ENCODE measurements at regions not wholly inside any gene's neighbourhood (a gene's known extent, or its start where the extent isn't known, plus 50 kb on each side); places are given as distances from the start of the nearest gene placed in this dataset.
"Not testable (repeated sequence)": the region's sequence is repeated elsewhere in the genome, so short reads cannot be mapped to it uniquely, and the experiment has no call there.

- intact Hi-C loops (cut with micrococcal nuclease): no loop called here
- Mint-ChIP-seq H3K4me1 (ENCODE audit: low read depth) (no peaks in the 10 kb centered on the region), H3K27me3 (no peaks in the 10 kb centered on the region), H3K9me3 (peaks cover 23% of the 10 kb centered on the region), H3K4me3 (no peak overlapping the region), H3K27ac (no peak overlapping the region), H3K36me3 (ENCODE audit: low read depth) (no peaks in the 10 kb centered on the region)
Observed at GRCh38 chr12:91663744-91664143, 481.1 kb upstream of the DCN start.

DNA sequence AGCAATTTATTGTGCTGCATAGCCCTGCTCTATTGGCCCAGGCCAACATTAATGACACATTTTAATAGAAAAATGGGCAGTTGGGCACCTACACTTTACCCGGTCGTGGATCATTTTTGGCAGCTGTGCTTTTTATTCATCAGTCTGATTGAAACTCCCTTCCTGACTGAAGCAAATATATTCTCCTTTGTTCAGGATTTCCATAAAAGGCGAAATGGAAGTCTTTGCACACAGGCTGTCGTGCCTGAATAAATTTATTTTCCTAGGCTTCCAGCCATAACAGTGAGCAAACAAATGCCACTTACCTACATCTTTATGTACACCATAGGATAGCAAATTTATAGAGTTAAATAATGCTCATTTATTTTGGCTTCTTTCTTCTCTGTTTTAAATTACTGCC, 480.7 kb upstream of the DCN start:
- intact Hi-C loops (cut with micrococcal nuclease): no loop called here
- no peaks in the 10 kb centered on the region for H3K4me1 Mint-ChIP-seq (ENCODE audit: low read depth)

GRCh38 chr12:91662021-91662420, 479.4 kb upstream of the DCN start:
- Mint-ChIP-seq H3K27ac (no peak overlapping the region), H3K9me3 (peaks cover 19% of the 10 kb centered on the region), H3K4me1 (ENCODE audit: low read depth) (no peaks in the 10 kb centered on the region), H3K36me3 (ENCODE audit: low read depth) (no peaks in the 10 kb centered on the region), H3K4me3 (no peak overlapping the region), H3K27me3 (no peaks in the 10 kb centered on the region)
- intact Hi-C loops (cut with micrococcal nuclease): no loop called here

More for the DNA sequence above, 480.7 kb upstream of the DCN start:
- no peaks in the 10 kb centered on the region for H3K27me3 Mint-ChIP-seq
- H3K36me3 Mint-ChIP-seq (ENCODE audit: low read depth): no peaks in the 10 kb centered on the region
- H3K4me3 Mint-ChIP-seq: no peak overlapping the region
- peaks cover 19% of the 10 kb centered on the region for H3K9me3 Mint-ChIP-seq
- no peak overlapping the region for H3K27ac Mint-ChIP-seq

GRCh38 chr12:91657032-91657431, 474.4 kb upstream of the DCN start:
- no peaks in the 10 kb centered on the region for H3K4me1 Mint-ChIP-seq (ENCODE audit: low read depth)
- H3K27me3 Mint-ChIP-seq: no peaks in the 10 kb centered on the region
- intact Hi-C loops (cut with micrococcal nuclease): no loop called here
- H3K27ac Mint-ChIP-seq: no peak overlapping the region
- no peak overlapping the region for H3K4me3 Mint-ChIP-seq
- H3K9me3 Mint-ChIP-seq: peaks cover 9% of the 10 kb centered on the region
- no peaks in the 10 kb centered on the region for H3K36me3 Mint-ChIP-seq (ENCODE audit: low read depth)

DNA sequence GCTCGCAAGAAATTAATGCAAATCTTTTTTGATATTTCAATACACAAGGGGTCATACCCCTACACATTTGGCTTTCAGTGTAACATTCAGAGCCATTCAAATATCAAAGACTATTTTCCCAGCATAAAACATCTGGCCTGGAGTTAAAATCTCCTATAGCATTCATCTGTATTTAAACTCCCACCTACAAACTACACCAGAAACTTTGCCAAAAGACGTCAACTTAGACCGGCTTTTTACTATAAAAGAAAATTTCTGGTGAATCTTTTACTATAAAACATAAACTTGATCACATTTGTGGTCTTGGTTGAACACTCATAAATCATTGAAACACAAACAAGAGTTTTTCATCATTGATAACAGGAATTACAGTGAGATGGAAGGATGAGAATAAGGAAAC, 473.3 kb upstream of the DCN start:
- Mint-ChIP-seq H3K27me3 (no peaks in the 10 kb centered on the region), H3K4me3 (no peak overlapping the region), H3K36me3 (ENCODE audit: low read depth) (no peaks in the 10 kb centered on the region), H3K4me1 (ENCODE audit: low read depth) (no peaks in the 10 kb centered on the region), H3K9me3 (peaks cover 9% of the 10 kb centered on the region), H3K27ac (no peak overlapping the region)
- intact Hi-C loops (cut with micrococcal nuclease): no loop called here

DNA sequence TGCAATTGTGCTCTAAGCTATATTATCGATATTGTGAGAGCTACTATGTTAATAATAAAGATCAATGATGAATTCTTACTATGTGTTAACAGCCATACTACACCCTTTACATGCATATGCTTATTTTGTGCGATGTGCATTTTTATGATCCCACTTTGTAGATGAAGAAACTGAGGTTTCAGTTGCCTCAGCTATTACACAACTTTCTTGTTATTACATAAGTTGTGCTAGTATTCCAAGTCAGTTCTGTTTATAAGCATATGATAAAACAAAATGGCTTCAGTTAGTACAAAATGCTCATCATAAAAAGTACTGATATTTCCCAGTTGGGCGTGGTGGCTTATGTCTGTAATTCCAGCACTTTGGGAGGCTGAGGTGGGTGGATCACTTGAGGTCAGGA, 471.5 kb upstream of the DCN start:
- no peaks in the 10 kb centered on the region for H3K4me1 Mint-ChIP-seq (ENCODE audit: low read depth)
- no peaks in the 10 kb centered on the region for H3K36me3 Mint-ChIP-seq (ENCODE audit: low read depth)
- H3K27ac Mint-ChIP-seq: no peak overlapping the region
- intact Hi-C loops (cut with micrococcal nuclease): no loop called here
- H3K9me3 Mint-ChIP-seq: peaks cover 4% of the 10 kb centered on the region
- H3K4me3 Mint-ChIP-seq: no peak overlapping the region
- H3K27me3 Mint-ChIP-seq: no peaks in the 10 kb centered on the region

DNA sequence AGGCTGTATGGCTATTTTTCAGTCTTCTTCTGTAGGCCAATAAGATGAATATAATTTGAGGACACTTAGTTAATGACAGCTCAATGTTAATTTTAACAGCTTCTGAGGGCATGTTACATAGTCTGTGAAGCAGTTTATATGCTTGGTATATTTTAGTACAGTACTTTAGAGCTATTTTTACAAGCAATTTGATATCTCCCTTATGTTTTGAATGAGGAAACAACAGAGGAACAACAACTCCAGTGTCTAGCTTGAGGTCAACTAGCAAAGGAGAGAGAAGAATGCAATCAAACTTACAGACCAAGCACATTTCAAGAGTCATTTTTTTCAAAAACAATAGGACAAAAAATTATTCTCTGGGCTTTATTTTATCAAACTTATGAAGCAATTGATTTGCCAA, 469.1 kb upstream of the DCN start:
- no peak overlapping the region for H3K27ac Mint-ChIP-seq
- no peaks in the 10 kb centered on the region for H3K27me3 Mint-ChIP-seq
- no peaks in the 10 kb centered on the region for H3K9me3 Mint-ChIP-seq
- intact Hi-C loops (cut with micrococcal nuclease): no loop called here
- H3K36me3 Mint-ChIP-seq (ENCODE audit: low read depth): no peaks in the 10 kb centered on the region
- H3K4me1 Mint-ChIP-seq (ENCODE audit: low read depth): no peaks in the 10 kb centered on the region
- no peak overlapping the region for H3K4me3 Mint-ChIP-seq

GRCh38 chr12:91643763-91644162, 461.1 kb upstream of the DCN start:
- Mint-ChIP-seq H3K27me3 (no peaks in the 10 kb centered on the region), H3K27ac (no peak overlapping the region), H3K36me3 (ENCODE audit: low read depth) (no peaks in the 10 kb centered on the region), H3K4me1 (ENCODE audit: low read depth) (no peaks in the 10 kb centered on the region), H3K4me3 (no peak overlapping the region), H3K9me3 (no peaks in the 10 kb centered on the region)
- intact Hi-C loops (cut with micrococcal nuclease): no loop called here

DNA sequence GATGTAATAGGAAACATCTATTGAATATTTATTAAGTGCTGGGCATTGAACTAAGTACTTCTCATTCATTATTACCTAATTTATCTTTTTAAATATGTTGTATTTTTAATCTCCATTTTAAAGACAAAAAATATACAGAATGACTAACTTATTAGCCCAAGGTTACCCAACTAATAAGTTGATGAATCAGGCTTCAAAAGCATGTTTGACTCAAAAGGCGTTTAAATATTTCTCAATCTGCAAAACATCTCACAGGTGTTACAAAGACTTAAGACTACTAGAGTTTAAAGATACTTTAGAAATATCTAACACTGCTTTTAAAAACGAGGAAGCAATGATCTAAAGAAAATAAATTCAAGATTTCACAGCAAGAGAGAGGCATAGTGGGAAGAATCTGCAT, 457.4 kb upstream of the DCN start:
- Mint-ChIP-seq H3K27me3 (no peaks in the 10 kb centered on the region), H3K4me3 (no peak overlapping the region), H3K27ac (no peak overlapping the region), H3K4me1 (ENCODE audit: low read depth) (no peaks in the 10 kb centered on the region), H3K36me3 (ENCODE audit: low read depth) (no peaks in the 10 kb centered on the region), H3K9me3 (peaks cover 3% of the 10 kb centered on the region)
- intact Hi-C loops (cut with micrococcal nuclease): no loop called here

DNA sequence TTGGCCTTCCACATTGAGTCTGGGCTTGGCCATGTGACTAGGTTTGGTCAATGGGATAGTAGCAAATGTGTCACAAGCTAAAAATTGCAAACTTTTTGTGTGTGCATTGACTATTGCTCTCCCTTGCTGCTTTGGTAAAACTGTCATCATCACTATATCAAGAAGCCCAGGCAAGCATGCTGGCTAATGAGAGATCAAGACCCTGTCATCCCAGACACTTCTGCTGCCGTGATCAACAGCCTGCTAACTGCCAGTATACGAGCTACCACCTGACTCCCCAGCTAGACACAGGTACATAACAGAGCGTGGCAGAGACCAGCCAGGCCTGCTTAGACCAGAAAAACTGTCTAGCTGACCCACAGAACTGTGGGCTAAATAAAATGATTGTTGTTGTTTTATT, 456.7 kb upstream of the DCN start:
- intact Hi-C loops (cut with micrococcal nuclease): no loop called here
- Mint-ChIP-seq H3K4me1 (ENCODE audit: low read depth) (no peaks in the 10 kb centered on the region), H3K27me3 (no peaks in the 10 kb centered on the region), H3K4me3 (no peak overlapping the region), H3K9me3 (peaks cover 9% of the 10 kb centered on the region), H3K27ac (no peak overlapping the region), H3K36me3 (ENCODE audit: low read depth) (no peaks in the 10 kb centered on the region)

- Mint-ChIP-seq H3K4me1 (ENCODE audit: low read depth) (no peaks in the 10 kb centered on the region), H3K27me3 (no peaks in the 10 kb centered on the region), H3K27ac (no peak overlapping the region), H3K9me3 (peaks cover 9% of the 10 kb centered on the region), H3K36me3 (ENCODE audit: low read depth) (no peaks in the 10 kb centered on the region), H3K4me3 (no peak overlapping the region)
- intact Hi-C loops (cut with micrococcal nuclease): no loop called here
Observed at GRCh38 chr12:91637789-91638624, 455.4 kb upstream of the DCN start.

DNA sequence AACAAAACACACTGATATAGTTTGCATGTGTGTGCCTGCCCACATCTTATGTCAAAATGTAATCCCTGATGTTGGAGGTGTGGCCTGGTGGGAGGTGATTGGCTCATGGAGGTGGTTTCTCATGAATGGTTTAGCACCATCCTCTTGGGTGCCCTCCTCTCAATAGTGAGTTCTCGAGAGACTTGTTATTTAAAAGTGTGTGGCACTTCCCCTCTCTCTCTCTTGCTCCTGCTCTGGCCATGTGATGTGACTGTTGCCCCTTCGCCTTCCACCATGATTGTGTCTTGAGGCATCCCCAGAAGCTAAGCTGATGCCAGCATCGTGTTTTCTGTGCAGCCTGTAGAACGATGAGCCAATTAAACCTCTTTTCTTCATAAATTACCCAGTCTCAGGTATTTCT, 454.1 kb upstream of the DCN start:
- Mint-ChIP-seq H3K9me3 (peaks cover 9% of the 10 kb centered on the region), H3K4me3 (no peak overlapping the region), H3K36me3 (ENCODE audit: low read depth) (no peaks in the 10 kb centered on the region), H3K4me1 (ENCODE audit: low read depth) (no peaks in the 10 kb centered on the region), H3K27ac (no peak overlapping the region), H3K27me3 (no peaks in the 10 kb centered on the region)
- intact Hi-C loops (cut with micrococcal nuclease): no loop called here

DNA sequence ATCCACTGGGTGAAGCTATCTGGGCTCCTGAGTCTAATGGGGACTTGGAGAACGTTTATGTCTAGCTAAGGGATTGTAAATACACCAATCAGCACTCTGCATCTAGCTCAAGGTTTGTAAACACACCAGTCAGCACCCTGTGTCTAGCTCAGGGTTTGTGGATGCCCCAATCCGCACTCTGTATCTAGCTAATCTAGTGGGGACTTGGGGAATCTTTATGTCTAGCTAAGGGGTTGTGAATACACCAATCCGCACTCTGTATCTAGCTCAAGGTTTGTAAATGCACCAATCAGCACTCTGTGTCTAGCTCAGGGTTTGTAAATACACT, 451.7 kb upstream of the DCN start:
- H3K9me3 Mint-ChIP-seq; H3K4me1 Mint-ChIP-seq (ENCODE audit: low read depth); intact Hi-C loops (cut with micrococcal nuclease); H3K4me3 Mint-ChIP-seq; H3K27me3 Mint-ChIP-seq; H3K36me3 Mint-ChIP-seq (ENCODE audit: low read depth); H3K27ac Mint-ChIP-seq: not testable (repeated sequence)

GRCh38 chr12:91633734-91634357, 451.2 kb upstream of the DCN start:
- H3K27me3 Mint-ChIP-seq: no peaks in the 10 kb centered on the region
- no peaks in the 10 kb centered on the region for H3K36me3 Mint-ChIP-seq (ENCODE audit: low read depth)
- no peak overlapping the region for H3K27ac Mint-ChIP-seq
- peaks cover 9% of the 10 kb centered on the region for H3K9me3 Mint-ChIP-seq
- intact Hi-C loops (cut with micrococcal nuclease): no loop called here
- no peak overlapping the region for H3K4me3 Mint-ChIP-seq
- H3K4me1 Mint-ChIP-seq (ENCODE audit: low read depth): no peaks in the 10 kb centered on the region

- peaks cover 9% of the 10 kb centered on the region for H3K9me3 Mint-ChIP-seq
- no peak overlapping the region for H3K27ac Mint-ChIP-seq
- no peaks in the 10 kb centered on the region for H3K27me3 Mint-ChIP-seq
- intact Hi-C loops (cut with micrococcal nuclease): no loop called here
- no peaks in the 10 kb centered on the region for H3K36me3 Mint-ChIP-seq (ENCODE audit: low read depth)
- no peak overlapping the region for H3K4me3 Mint-ChIP-seq
- H3K4me1 Mint-ChIP-seq (ENCODE audit: low read depth): no peaks in the 10 kb centered on the region
Observed at GRCh38 chr12:91633206-91633605, 450.6 kb upstream of the DCN start.
